ENCODE measurements at regions not wholly inside any gene's neighbourhood (a gene's known extent, or its start where the extent isn't known, plus 50 kb on each side); places are given as distances from the start of the nearest gene placed in this dataset.
"Not testable (repeated sequence)": the region's sequence is repeated elsewhere in the genome, so short reads cannot be mapped to it uniquely, and the experiment has no call there.

DNA sequence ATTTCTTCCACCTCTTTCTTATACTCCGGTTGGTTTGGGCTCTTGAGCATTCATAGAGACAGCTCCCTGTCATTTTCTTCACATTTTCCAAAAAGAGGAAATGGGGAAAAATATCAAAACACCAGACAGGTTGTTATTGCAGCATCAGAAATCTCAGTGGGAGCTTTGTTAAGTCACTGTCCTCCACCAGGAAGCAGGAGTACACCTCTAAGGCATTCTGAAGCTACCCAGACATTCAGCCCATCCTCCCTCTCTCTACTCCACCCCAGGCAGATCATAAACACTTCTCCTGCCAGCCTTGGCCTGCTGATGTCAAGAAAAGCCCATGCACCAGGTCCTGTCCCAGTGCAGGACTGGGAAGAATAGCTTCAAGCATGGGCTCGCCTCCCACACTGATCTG is 1198.3 kb downstream of the VRK1 start:
- in situ Hi-C loops (cut with HindIII; ENCODE audit: low sequenced_read_pairs): no loop called here
- DNase-seq (ENCODE audit: low read depth): no peak
- TF ChIP-seq, protein P1, sequence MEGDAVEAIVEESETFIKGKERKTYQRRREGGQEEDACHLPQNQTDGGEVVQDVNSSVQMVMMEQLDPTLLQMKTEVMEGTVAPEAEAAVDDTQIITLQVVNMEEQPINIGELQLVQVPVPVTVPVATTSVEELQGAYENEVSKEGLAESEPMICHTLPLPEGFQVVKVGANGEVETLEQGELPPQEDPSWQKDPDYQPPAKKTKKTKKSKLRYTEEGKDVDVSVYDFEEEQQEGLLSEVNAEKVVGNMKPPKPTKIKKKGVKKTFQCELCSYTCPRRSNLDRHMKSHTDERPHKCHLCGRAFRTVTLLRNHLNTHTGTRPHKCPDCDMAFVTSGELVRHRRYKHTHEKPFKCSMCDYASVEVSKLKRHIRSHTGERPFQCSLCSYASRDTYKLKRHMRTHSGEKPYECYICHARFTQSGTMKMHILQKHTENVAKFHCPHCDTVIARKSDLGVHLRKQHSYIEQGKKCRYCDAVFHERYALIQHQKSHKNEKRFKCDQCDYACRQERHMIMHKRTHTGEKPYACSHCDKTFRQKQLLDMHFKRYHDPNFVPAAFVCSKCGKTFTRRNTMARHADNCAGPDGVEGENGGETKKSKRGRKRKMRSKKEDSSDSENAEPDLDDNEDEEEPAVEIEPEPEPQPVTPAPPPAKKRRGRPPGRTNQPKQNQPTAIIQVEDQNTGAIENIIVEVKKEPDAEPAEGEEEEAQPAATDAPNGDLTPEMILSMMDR (IDR thresholded peaks at IDR 0.05; ENCODE audit: low read depth, low read length, missing control alignments): no peak
- H3K4me3 ChIP-seq (ENCODE audit: low read depth, low read length): no peak overlapping the region

DNA sequence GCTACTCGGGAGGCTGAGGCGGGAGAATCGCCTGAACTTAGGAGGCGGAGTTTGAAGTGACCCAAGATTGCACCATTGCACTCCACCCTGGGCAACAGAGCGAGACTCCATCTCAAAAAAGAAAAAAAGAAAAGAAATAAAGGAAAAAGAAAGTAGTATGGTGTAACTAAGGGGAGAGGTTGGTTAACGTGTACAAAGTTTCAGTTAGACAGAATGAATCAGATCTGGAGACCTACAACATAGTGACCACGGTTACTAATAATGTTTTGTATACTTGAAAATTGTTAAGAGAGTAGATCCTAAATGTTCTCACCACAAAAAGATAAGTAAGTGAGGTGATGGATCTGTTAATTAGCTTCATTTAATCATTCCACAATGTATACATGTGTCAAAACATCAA is 1208.8 kb downstream of the VRK1 start:
- no peak overlapping the region for H3K4me3 ChIP-seq (ENCODE audit: low read depth, low read length)
- DNase-seq (ENCODE audit: low read depth): no peak
- TF ChIP-seq, protein P1 (IDR thresholded peaks at IDR 0.05; ENCODE audit: low read depth, low read length, missing control alignments): no peak
- in situ Hi-C loops (cut with HindIII; ENCODE audit: low sequenced_read_pairs): no loop called here

DNA sequence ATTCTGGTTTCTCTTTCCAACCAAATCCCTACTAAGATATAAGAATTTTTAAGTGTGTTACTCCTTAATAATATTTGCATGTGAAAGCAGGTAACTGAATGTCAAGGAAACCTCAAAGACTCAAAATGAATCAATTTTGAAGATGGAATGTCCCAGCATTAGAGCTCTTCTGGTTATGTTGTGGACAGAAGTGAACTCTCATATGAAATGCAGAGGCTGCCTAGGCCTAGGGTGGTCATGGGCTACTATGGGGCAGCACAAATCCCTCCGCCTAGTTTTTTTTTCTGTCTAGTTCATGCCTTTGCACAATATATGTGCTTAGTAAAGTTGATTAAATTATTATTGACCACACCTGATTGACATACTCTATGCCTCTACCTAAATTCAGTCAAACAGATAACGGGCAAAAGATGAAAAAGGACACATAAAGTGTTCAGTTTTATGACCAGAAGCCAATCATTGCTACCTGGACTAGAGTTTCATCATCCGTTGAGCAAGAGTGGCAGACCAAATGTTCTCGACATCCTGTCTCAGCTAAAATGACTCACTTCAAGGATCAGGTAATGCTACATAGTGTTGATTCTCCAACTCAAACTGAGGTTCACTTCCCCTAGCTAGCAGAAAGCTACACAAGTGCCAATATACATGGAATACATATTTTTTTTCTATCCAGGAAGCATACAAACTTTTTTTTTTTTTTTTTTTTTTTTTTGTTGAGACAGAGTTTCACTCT is 1211.4 kb downstream of the VRK1 start:
- TF ChIP-seq, protein P1 (IDR thresholded peaks at IDR 0.05; ENCODE audit: low read depth, low read length, missing control alignments): no peak
- DNase-seq (ENCODE audit: low read depth): no peak
- no peak overlapping the region for H3K4me3 ChIP-seq (ENCODE audit: low read depth, low read length)
- in situ Hi-C loops (cut with HindIII; ENCODE audit: low sequenced_read_pairs): no loop called here

DNA sequence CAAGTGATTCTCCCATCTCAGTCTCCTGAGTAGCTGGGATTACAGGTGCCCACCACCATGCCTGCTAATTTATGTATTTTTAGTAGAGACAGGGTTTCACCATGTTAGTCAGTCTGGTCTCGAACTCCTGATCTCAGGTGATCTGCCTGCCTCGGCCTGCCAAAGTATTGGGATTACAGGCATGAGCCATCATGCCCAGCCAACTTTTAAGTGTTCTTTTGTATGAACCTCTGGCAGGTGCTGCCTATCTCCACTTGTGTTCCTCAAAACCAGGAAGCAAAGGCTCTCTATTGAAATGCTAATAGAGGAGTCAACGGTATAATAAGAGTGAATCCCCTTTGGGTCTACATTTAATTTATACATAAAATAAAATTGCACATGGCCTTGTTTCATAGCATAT is 1212.0 kb downstream of the VRK1 start:
- in situ Hi-C loops (cut with HindIII; ENCODE audit: low sequenced_read_pairs); H3K4me3 ChIP-seq (ENCODE audit: low read depth, low read length); DNase-seq (ENCODE audit: low read depth): not testable (repeated sequence)

DNA sequence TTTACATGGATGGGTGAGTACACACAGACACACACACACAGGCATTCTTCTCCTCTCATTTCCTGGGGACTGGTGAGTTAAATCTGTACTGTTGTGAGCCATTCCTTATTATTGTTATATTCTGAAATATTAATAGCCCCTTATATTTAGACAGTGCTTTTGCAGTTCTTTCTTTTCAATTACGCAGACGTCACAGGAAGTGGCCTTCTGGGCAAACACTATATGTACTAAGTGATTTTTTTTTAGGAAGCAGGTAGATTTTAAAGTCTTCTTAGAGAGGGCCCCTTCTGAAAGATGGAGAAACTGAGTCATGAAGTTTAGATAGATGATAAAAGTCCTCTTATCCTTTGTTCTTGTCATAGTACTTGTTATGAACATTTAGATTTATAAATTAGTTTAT is 1213.6 kb downstream of the VRK1 start:
- in situ Hi-C loops (cut with HindIII; ENCODE audit: low sequenced_read_pairs): no loop called here
- no peak for DNase-seq (ENCODE audit: low read depth)
- TF ChIP-seq, protein P1 (IDR thresholded peaks at IDR 0.05; ENCODE audit: low read depth, low read length, missing control alignments): no peak
- no peak overlapping the region for H3K4me3 ChIP-seq (ENCODE audit: low read depth, low read length)

DNA sequence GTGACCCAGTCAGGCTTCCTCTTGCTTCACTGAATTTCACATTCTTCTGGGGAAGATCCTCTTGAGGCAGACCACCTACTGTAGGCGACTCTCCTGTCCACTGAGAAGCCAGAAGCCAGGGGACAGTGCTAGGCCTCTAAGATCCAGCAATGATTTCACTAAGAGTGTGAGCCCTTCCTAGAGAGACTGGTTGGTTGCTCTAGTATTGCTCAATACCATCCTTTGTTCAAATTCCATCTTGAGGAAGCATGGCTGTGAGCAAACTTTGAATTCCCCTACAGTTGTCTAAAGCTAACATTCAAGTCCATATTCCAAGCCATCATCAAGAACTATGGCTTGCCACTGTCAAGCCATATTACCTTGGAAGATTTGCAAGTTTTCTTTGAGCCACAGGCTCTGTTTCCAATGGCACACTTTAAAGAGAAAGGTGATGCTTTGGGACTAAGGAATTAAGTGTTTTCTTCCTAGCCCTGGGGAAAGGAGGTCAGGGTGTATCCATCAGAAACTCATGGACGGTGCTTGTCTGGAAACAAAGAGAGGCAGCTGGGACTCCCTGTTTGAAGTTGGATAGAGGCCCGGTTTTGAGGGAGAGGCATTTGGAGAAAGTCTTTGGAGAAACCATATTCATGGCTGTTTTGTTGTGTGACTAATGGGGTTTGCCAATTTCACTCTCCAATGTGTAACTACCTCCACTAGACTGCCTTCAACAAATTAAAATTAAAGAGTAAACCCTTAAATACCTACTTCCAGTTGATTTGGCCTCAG is 1217.9 kb downstream of the VRK1 start:
- TF ChIP-seq, protein P1 (IDR thresholded peaks at IDR 0.05; ENCODE audit: low read depth, low read length, missing control alignments): no peak
- H3K4me3 ChIP-seq (ENCODE audit: low read depth, low read length): no peak overlapping the region
- in situ Hi-C loops (cut with HindIII; ENCODE audit: low sequenced_read_pairs): no loop called here
- DNase-seq (ENCODE audit: low read depth): no peak

DNA sequence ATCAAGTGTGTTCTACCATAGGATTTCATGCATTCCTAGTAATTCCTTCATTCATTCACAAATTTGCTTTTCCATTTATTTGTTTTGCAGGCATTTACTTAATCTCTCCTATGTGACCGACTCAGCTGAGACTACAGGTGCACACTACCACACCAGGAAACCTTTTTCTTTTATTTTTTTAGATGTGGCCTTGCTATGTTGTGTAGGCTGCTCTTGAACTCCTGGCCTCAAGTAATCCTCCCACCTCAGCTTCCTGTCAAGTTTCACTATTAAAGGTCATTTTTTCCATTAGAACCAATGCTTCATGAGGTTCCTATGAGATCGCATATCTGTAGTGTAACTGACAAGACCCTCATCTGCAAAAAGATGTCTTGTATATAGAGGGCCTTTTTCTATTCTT is 1218.7 kb downstream of the VRK1 start:
- no peak for DNase-seq (ENCODE audit: low read depth)
- TF ChIP-seq, protein P1 (IDR thresholded peaks at IDR 0.05; ENCODE audit: low read depth, low read length, missing control alignments): no peak
- no peak overlapping the region for H3K4me3 ChIP-seq (ENCODE audit: low read depth, low read length)
- in situ Hi-C loops (cut with HindIII; ENCODE audit: low sequenced_read_pairs): no loop called here
